Naive thymus-derived CD4-positive, alpha-beta T cell (primary cell): ENCODE measurements at regions not wholly inside any gene's neighbourhood (a gene's known extent, or its start where the extent isn't known, plus 50 kb on each side); places are given as distances from the start of the nearest gene placed in this dataset.
A peak's percentile ranks its signal among the peaks of the same experiment; 100 is the strongest.

Experiments
- ATAC-seq: fragments of 150-1000 bp; cut with Tn5 transposase; 2 replicates; pipeline ENCODE4 v1.10.0; 2021; ENCODE audit warnings: mild to moderate bottlenecking, moderate library complexity
- CTCF ChIA-PET: fragments of 350-600 bp; sonication (Branson Sonifier 250); formaldehyde crosslinking; loops from one replicate; lab custom pipeline; 2021; ENCODE audit warnings: antibody characterized with exemption; lab: Charles Lee
- POLR2A ChIA-PET: fragments of 350-600 bp; sonication (Branson Sonifier 250); formaldehyde crosslinking; loops from one replicate; lab custom pipeline; 2021; ENCODE audit warnings: antibody characterized with exemption, inconsistent platforms; lab: Charles Lee
- DNase-seq, 9 donors: peaks; one replicate each; pipeline versions ENCODE4 v3.0.0 to v3.0.0-alpha.2; 2020 to 2022; ENCODE audit warnings: mixed read lengths in 1 of 9
- H3K27ac ChIP-seq: one replicate; pipeline ENCODE4 v1.7.0; 2013; ENCODE audit warnings: mild to moderate bottlenecking, low read depth, low read length, moderate library complexity
- H3K27me3 ChIP-seq, 2 donors: one replicate each; pipeline ENCODE4 v1.7.0; 2013; ENCODE audit warnings: low read length in 2 of 2, mild to moderate bottlenecking in 2 of 2, moderate library complexity in 2 of 2; ENCODE audit not compliant: control insufficient read depth in 2 of 2, insufficient read depth in 2 of 2
- H3K36me3 ChIP-seq, 3 experiments: 1 replicate in 2 of 3; 2 replicates in 1 of 3; pipeline ENCODE4 v1.7.0; 2013; ENCODE audit warnings: low read length in 3 of 3, mild to moderate bottlenecking in 3 of 3, moderate library complexity in 1 of 3; ENCODE audit not compliant: insufficient read depth in 3 of 3, control insufficient read depth in 2 of 3
- H3K4me1 ChIP-seq, 2 donors: one replicate each; pipeline ENCODE4 v1.7.0; 2013; ENCODE audit warnings: low read length in 2 of 2, mild to moderate bottlenecking in 2 of 2, moderate library complexity in 1 of 2; ENCODE audit not compliant: control insufficient read depth in 2 of 2, insufficient read depth in 2 of 2
- H3K4me3 ChIP-seq: 2 replicates; pipeline ENCODE4 v1.7.0; 2013; ENCODE audit warnings: mild to moderate bottlenecking, low read length
- H3K9me3 ChIP-seq, 3 experiments: 1 replicate in 2 of 3; 2 replicates in 1 of 3; pipeline ENCODE4 v1.7.0; 2013; ENCODE audit warnings: low read length in 3 of 3; ENCODE audit not compliant: control insufficient read depth in 2 of 3
- H3K27ac Mint-ChIP-seq, 9 donors: one replicate each; pipeline ENCODE4 v1.8.0; 2020 to 2022; ENCODE audit warnings: mixed read lengths in 9 of 9, mild to moderate bottlenecking in 8 of 9, moderate library complexity in 5 of 9, inconsistent platforms in 2 of 9
- H3K27me3 Mint-ChIP-seq, 5 donors: one replicate each; pipeline ENCODE4 v1.8.0; 2021 to 2022; ENCODE audit warnings: mixed read lengths in 5 of 5, mild to moderate bottlenecking in 1 of 5
- H3K36me3 Mint-ChIP-seq, 5 donors: one replicate each; pipeline ENCODE4 v1.8.0; 2020 to 2022; ENCODE audit warnings: mixed read lengths in 5 of 5, mild to moderate bottlenecking in 3 of 5, inconsistent platforms in 1 of 5
- H3K4me1 Mint-ChIP-seq, 7 donors: one replicate each; pipeline ENCODE4 v1.8.0; 2020 to 2022; ENCODE audit warnings: mixed read lengths in 7 of 7, mild to moderate bottlenecking in 3 of 7, inconsistent platforms in 1 of 7
- H3K4me3 Mint-ChIP-seq, 10 donors: one replicate each; pipeline ENCODE4 v1.8.0; 2020 to 2022; ENCODE audit warnings: mild to moderate bottlenecking in 10 of 10, mixed read lengths in 10 of 10, moderate library complexity in 6 of 10, inconsistent platforms in 2 of 10
- H3K9me3 Mint-ChIP-seq, 11 donors: one replicate each; pipeline ENCODE4 v1.8.0; 2020 to 2022; ENCODE audit warnings: mixed read lengths in 11 of 11, mild to moderate bottlenecking in 4 of 11, inconsistent platforms in 1 of 11, moderate library complexity in 1 of 11
- intact Hi-C, 2 donors: fragments of 100-400 bp; cut with micrococcal nuclease; formaldehyde crosslinking; loops; one replicate each; pipeline ENCODE4 v1.15.1; 2023

GRCh38 chr22:47288680-47289079, 526.2 kb downstream of the TBC1D22A start:
- H3K9me3 Mint-ChIP-seq: peaks cover 0 to 2% (median 0%) of the 10 kb centered on the region in 11 donors
- ChIA-PET POLR2A (no interaction called here), CTCF (no interaction called here)
- Histone ChIP-seq H3K27me3 (no peaks in the 10 kb centered on the region), H3K36me3 (no peaks in the 10 kb centered on the region), H3K4me3 (no peak overlapping the region), H3K4me1 (no peaks in the 10 kb centered on the region), H3K9me3 (no peaks in the 10 kb centered on the region), H3K27ac (no peak overlapping the region)
- DNase-seq (no peak), ATAC-seq (no peak)
- H3K27me3 Mint-ChIP-seq: peaks cover 0 to 37% (median 9%) of the 10 kb centered on the region in 5 donors
- H3K27ac Mint-ChIP-seq: peak overlapping the region in 1 of 9 donors; percentile 15
- intact Hi-C loops: no loop called here
- no peak overlapping the region for H3K4me3 Mint-ChIP-seq
- no peaks in the 10 kb centered on the region for H3K36me3 Mint-ChIP-seq
- no peaks in the 10 kb centered on the region for H3K4me1 Mint-ChIP-seq

DNA sequence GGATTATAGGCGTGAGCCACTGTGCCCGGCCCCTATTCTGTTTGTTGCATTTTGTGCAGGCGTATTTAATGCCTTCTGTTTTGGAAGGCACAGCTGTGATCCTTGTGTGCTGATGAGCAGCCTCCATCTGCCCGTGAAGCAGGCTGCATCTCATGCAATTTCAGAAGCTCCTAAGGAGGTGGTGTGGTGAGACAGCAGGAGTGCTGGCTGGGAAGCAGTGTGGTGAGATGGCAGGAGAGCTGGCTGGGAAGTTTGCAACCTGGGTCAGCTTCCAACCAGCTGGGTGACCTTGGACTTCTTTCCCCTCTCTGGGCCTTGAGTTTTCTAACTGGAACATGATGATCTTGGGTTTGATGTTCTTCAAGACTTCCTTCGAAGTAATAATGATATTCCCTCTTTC, 525.1 kb downstream of the TBC1D22A start:
- Mint-ChIP-seq H3K36me3 (no peaks in the 10 kb centered on the region), H3K27ac (no peak overlapping the region), H3K4me1 (no peaks in the 10 kb centered on the region), H3K27me3 (peaks cover 0 to 32% (median 5%) of the 10 kb centered on the region in 5 donors), H3K9me3 (peaks cover 0 to 2% (median 0%) of the 10 kb centered on the region in 11 donors), H3K4me3 (no peak overlapping the region)
- Histone ChIP-seq H3K27ac (no peak overlapping the region), H3K9me3 (no peaks in the 10 kb centered on the region), H3K27me3 (no peaks in the 10 kb centered on the region), H3K4me3 (no peak overlapping the region), H3K4me1 (no peaks in the 10 kb centered on the region), H3K36me3 (no peaks in the 10 kb centered on the region)
- intact Hi-C loops: no loop called here
- POLR2A ChIA-PET: no interaction called here
- no peak for ATAC-seq
- CTCF ChIA-PET: no interaction called here
- no peak for DNase-seq

GRCh38 chr22:47286590-47286989, 524.1 kb downstream of the TBC1D22A start:
- ATAC-seq (no peak), DNase-seq (no peak)
- intact Hi-C loops: no loop called here
- no peaks in the 10 kb centered on the region for H3K36me3 ChIP-seq
- Mint-ChIP-seq H3K4me3 (no peak overlapping the region), H3K27ac (no peak overlapping the region), H3K36me3 (no peaks in the 10 kb centered on the region), H3K4me1 (no peaks in the 10 kb centered on the region), H3K9me3 (peaks cover 0 to 2% (median 0%) of the 10 kb centered on the region in 11 donors), H3K27me3 (peaks cover 0 to 35% (median 5%) of the 10 kb centered on the region in 5 donors)
- H3K27ac ChIP-seq: no peak overlapping the region
- POLR2A ChIA-PET: no interaction called here
- H3K4me3 ChIP-seq: no peak overlapping the region
- H3K4me1 ChIP-seq: no peaks in the 10 kb centered on the region
- CTCF ChIA-PET: no interaction called here
- H3K9me3 ChIP-seq: no peaks in the 10 kb centered on the region
- H3K27me3 ChIP-seq: no peaks in the 10 kb centered on the region

DNA sequence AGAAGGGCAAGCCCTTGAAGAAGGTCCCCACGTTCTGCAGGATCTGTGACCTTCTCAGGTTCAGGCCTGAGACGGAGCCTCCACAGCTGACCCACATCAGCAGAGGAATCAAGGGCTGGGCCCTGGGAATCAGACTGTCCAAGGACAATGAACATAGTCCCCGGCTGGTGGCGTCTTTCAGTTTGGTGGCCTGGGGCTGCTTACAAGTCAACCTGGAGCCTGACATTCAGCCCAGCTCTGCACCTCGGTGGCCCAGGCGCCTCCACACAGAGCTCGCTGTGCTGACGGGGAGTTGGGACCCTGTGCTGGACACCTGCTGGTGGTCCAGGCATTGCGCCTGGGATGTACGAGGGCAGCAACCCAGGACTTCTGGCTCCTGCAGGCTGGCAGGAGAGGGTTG, 523.5 kb downstream of the TBC1D22A start:
- ChIA-PET CTCF (no interaction called here), POLR2A (no interaction called here)
- Histone ChIP-seq H3K4me1 (no peaks in the 10 kb centered on the region), H3K27ac (no peak overlapping the region), H3K27me3 (no peaks in the 10 kb centered on the region), H3K36me3 (no peaks in the 10 kb centered on the region), H3K9me3 (no peaks in the 10 kb centered on the region), H3K4me3 (no peak overlapping the region)
- intact Hi-C loops: no loop called here
- Mint-ChIP-seq H3K27ac (no peak overlapping the region), H3K27me3 (peaks cover 0 to 35% (median 6%) of the 10 kb centered on the region in 5 donors), H3K9me3 (peaks cover 0 to 2% (median 0%) of the 10 kb centered on the region in 11 donors), H3K4me3 (no peak overlapping the region), H3K36me3 (no peaks in the 10 kb centered on the region), H3K4me1 (no peaks in the 10 kb centered on the region)
- ATAC-seq (no peak), DNase-seq (no peak)

- Mint-ChIP-seq H3K27ac (no peak overlapping the region), H3K4me1 (no peaks in the 10 kb centered on the region), H3K9me3 (peaks cover 0 to 2% (median 0%) of the 10 kb centered on the region in 11 donors), H3K36me3 (no peaks in the 10 kb centered on the region), H3K4me3 (no peak overlapping the region), H3K27me3 (peaks cover 0 to 35% (median 9%) of the 10 kb centered on the region in 5 donors)
- intact Hi-C loops: no loop called here
- H3K9me3 ChIP-seq: no peaks in the 10 kb centered on the region
- H3K27ac ChIP-seq: no peak overlapping the region
- no peak overlapping the region for H3K4me3 ChIP-seq
- H3K36me3 ChIP-seq: no peaks in the 10 kb centered on the region
- ATAC-seq: no peak
- POLR2A ChIA-PET: no interaction called here
- H3K4me1 ChIP-seq: no peaks in the 10 kb centered on the region
- no peak for DNase-seq
- CTCF ChIA-PET: no interaction called here
- H3K27me3 ChIP-seq: no peaks in the 10 kb centered on the region
These were observed 522.4 kb downstream of the TBC1D22A start for GRCh38 chr22:47284822-47285221.

GRCh38 chr22:47284360-47284759, 521.9 kb downstream of the TBC1D22A start:
- Mint-ChIP-seq H3K4me3 (no peak overlapping the region), H3K36me3 (no peaks in the 10 kb centered on the region), H3K4me1 (no peaks in the 10 kb centered on the region), H3K9me3 (peaks cover 0 to 2% (median 0%) of the 10 kb centered on the region in 11 donors), H3K27ac (no peak overlapping the region), H3K27me3 (peaks cover 0 to 35% (median 6%) of the 10 kb centered on the region in 5 donors)
- H3K4me1 ChIP-seq: no peaks in the 10 kb centered on the region
- no peaks in the 10 kb centered on the region for H3K36me3 ChIP-seq
- DNase-seq (no peak), ATAC-seq (no peak)
- ChIA-PET POLR2A (no interaction called here), CTCF (no interaction called here)
- intact Hi-C loops: no loop called here
- H3K27ac ChIP-seq: no peak overlapping the region
- no peaks in the 10 kb centered on the region for H3K27me3 ChIP-seq
- H3K4me3 ChIP-seq: no peak overlapping the region
- no peaks in the 10 kb centered on the region for H3K9me3 ChIP-seq

- H3K36me3 Mint-ChIP-seq: no peaks in the 10 kb centered on the region
- ChIA-PET CTCF (no interaction called here), POLR2A (no interaction called here)
- H3K4me3 Mint-ChIP-seq: no peak overlapping the region
- DNase-seq (no peak), ATAC-seq (no peak)
- Histone ChIP-seq H3K4me1 (no peaks in the 10 kb centered on the region), H3K36me3 (no peaks in the 10 kb centered on the region), H3K9me3 (no peaks in the 10 kb centered on the region), H3K27me3 (no peaks in the 10 kb centered on the region), H3K4me3 (no peak overlapping the region), H3K27ac (no peak overlapping the region)
- H3K9me3 Mint-ChIP-seq: peaks cover 0 to 2% (median 0%) of the 10 kb centered on the region in 11 donors
- intact Hi-C loops: no loop called here
- H3K27me3 Mint-ChIP-seq: peaks cover 0 to 29% (median 6%) of the 10 kb centered on the region in 5 donors
- H3K4me1 Mint-ChIP-seq: no peaks in the 10 kb centered on the region
- H3K27ac Mint-ChIP-seq: no peak overlapping the region
These were observed 521.3 kb downstream of the TBC1D22A start for GRCh38 chr22:47283616-47284270.
